ENCODE measurements at regions not wholly inside any gene's neighbourhood (a gene's known extent, or its start where the extent isn't known, plus 50 kb on each side); places are given as distances from the start of the nearest gene placed in this dataset.

DNA sequence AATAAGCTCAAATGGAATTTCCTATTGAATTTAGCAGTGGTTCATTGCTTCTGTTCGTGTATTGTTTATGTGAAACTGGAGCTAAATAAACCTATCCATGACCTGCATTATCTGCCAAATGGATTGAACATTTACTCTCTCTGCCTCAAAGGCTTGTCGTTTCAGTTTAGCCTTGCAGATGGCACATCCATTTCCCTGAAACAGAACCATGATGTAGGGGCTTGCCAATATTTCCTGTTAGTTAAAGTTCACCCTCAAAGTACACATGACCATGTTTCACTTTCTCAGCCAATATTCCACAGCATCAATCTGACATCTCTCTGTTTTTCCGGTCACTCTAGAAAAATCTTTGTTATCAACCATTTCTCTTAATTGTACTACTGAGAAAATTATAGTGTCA lies 545.3 kb downstream of the TAF11L14 start:
- TF ChIP-seq, protein P1, sequence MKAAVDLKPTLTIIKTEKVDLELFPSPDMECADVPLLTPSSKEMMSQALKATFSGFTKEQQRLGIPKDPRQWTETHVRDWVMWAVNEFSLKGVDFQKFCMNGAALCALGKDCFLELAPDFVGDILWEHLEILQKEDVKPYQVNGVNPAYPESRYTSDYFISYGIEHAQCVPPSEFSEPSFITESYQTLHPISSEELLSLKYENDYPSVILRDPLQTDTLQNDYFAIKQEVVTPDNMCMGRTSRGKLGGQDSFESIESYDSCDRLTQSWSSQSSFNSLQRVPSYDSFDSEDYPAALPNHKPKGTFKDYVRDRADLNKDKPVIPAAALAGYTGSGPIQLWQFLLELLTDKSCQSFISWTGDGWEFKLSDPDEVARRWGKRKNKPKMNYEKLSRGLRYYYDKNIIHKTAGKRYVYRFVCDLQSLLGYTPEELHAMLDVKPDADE (conservative IDR thresholded peaks at IDR 0.05; ENCODE audit: control insufficient read depth, low read depth, low read length): no peak
- TF ChIP-seq PURB (CRISPR knock-in tag; IDR thresholded peaks at IDR 0.05; ENCODE audit: low read depth): no peak
- TF ChIP-seq NR1H2 (CRISPR knock-in tag; IDR thresholded peaks at IDR 0.05): no peak
- no peak for TF ChIP-seq POLR2A (conservative IDR thresholded peaks at IDR 0.05)
- no peak for TF ChIP-seq ZBTB8A (IDR thresholded peaks at IDR 0.05; ENCODE audit: partially characterized antibody)
- TF ChIP-seq POLR2AphosphoS5 (IDR thresholded peaks at IDR 0.05; ENCODE audit: control insufficient read depth, insufficient read depth, low read depth, low read length): no peak
- TF ChIP-seq, protein P2, sequence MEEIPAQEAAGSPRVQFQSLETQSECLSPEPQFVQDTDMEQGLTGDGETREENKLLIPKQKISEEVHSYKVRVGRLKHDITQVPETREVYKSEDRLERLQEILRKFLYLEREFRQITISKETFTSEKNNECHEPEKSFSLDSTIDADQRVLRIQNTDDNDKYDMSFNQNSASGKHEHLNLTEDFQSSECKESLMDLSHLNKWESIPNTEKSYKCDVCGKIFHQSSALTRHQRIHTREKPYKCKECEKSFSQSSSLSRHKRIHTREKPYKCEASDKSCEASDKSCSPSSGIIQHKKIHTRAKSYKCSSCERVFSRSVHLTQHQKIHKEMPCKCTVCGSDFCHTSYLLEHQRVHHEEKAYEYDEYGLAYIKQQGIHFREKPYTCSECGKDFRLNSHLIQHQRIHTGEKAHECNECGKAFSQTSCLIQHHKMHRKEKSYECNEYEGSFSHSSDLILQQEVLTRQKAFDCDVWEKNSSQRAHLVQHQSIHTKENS (CRISPR knock-in tag; IDR thresholded peaks at IDR 0.05): no peak
